DND-41 (cell line): ENCODE measurements at regions not wholly inside any gene's neighbourhood (a gene's known extent, or its start where the extent isn't known, plus 50 kb on each side); places are given as distances from the start of the nearest gene placed in this dataset.

ENCODE experiments used
- EZH2 ChIP-seq: IDR thresholded peaks from 3 replicates; pipeline ENCODE4 v1.6.1; 2012; ENCODE audit warnings: borderline replicate concordance, low read depth, mild to moderate bottlenecking, moderate library complexity, low read length, inconsistent platforms; ENCODE audit not compliant: severe bottlenecking
- TF ChIP-seq, protein P1 (sequence below): IDR thresholded peaks from 2 replicates; pipeline ENCODE4 v1.5.1; 2012; ENCODE audit warnings: borderline replicate concordance, low read length, moderate library complexity, mild to moderate bottlenecking; ENCODE audit not compliant: poor library complexity, severe bottlenecking; ENCODE audit errors: extremely low read depth

DNA sequence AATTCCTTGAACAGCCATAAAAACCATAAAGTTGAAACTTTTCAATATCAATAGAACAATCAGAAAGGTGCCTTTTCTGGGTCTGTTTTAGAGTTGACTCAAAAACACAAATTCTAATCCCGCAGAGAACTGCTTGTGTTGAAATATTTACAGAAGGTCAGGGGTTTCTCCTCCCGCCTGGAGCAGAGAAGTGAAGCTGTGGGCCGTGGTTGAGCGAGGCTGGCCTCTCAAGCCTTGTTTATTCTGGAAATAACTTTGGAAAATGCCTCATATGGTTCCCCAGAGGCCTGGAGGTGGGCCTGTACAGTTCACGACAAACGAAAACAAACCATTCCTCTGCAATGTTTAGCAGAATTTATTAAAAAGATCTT, 90.8 kb upstream of the ERRFI1 start:
- TF ChIP-seq, protein P1, sequence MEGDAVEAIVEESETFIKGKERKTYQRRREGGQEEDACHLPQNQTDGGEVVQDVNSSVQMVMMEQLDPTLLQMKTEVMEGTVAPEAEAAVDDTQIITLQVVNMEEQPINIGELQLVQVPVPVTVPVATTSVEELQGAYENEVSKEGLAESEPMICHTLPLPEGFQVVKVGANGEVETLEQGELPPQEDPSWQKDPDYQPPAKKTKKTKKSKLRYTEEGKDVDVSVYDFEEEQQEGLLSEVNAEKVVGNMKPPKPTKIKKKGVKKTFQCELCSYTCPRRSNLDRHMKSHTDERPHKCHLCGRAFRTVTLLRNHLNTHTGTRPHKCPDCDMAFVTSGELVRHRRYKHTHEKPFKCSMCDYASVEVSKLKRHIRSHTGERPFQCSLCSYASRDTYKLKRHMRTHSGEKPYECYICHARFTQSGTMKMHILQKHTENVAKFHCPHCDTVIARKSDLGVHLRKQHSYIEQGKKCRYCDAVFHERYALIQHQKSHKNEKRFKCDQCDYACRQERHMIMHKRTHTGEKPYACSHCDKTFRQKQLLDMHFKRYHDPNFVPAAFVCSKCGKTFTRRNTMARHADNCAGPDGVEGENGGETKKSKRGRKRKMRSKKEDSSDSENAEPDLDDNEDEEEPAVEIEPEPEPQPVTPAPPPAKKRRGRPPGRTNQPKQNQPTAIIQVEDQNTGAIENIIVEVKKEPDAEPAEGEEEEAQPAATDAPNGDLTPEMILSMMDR: no peak
- TF ChIP-seq EZH2: no peak
